ENCODE measurements at regions not wholly inside any gene's neighbourhood (a gene's known extent, or its start where the extent isn't known, plus 50 kb on each side); places are given as distances from the start of the nearest gene placed in this dataset.
"Not testable (repeated sequence)": the region's sequence is repeated elsewhere in the genome, so short reads cannot be mapped to it uniquely, and the experiment has no call there.

GRCh38 chr1:119209596-119210295 is 69.3 kb upstream of the WARS2 start:
- TF ChIP-seq CTCF (IDR thresholded peaks at IDR 0.05): no peak
- no peak overlapping the region for H2AFZ ChIP-seq

GRCh38 chr1:119210296-119210649 is 69.8 kb upstream of the WARS2 start:
- H3K36me3 ChIP-seq (ENCODE audit: control insufficient read depth, insufficient read depth, low read length): no peaks in the 10 kb centered on the region
- TF ChIP-seq CTCF (IDR thresholded peaks at IDR 0.05): no peak
- no peaks in the 10 kb centered on the region for H3K27me3 ChIP-seq (ENCODE audit: control insufficient read depth, insufficient read depth, low read length)
- H3K4me1 ChIP-seq: no peaks in the 10 kb centered on the region
- H3K27ac ChIP-seq: no peak overlapping the region
- no peak overlapping the region for H3K9ac ChIP-seq
- H3K79me2 ChIP-seq: no peaks in the 10 kb centered on the region
- no peaks in the 10 kb centered on the region for H3K9me3 ChIP-seq (ENCODE audit: control insufficient read depth, low read length)
- no peak overlapping the region for H3K4me2 ChIP-seq (ENCODE audit: low read length)
- no peak overlapping the region for H2AFZ ChIP-seq
- H3K4me3 ChIP-seq (ENCODE audit: low read depth, low read length): no peak overlapping the region

More at GRCh38 chr1:119209596-119210295, 69.3 kb upstream of the WARS2 start:
- no peak overlapping the region for H3K4me3 ChIP-seq (ENCODE audit: low read depth, low read length)
- H3K27ac ChIP-seq: no peak overlapping the region
- H3K27me3 ChIP-seq (ENCODE audit: control insufficient read depth, insufficient read depth, low read length): no peaks in the 10 kb centered on the region
- H3K9ac ChIP-seq: no peak overlapping the region
- no peaks in the 10 kb centered on the region for H3K4me1 ChIP-seq
- H3K36me3 ChIP-seq (ENCODE audit: control insufficient read depth, insufficient read depth, low read length): no peaks in the 10 kb centered on the region
- H3K4me2 ChIP-seq (ENCODE audit: low read length): no peak overlapping the region
- H3K79me2 ChIP-seq: no peaks in the 10 kb centered on the region
- H3K9me3 ChIP-seq (ENCODE audit: control insufficient read depth, low read length): no peaks in the 10 kb centered on the region

GRCh38 chr1:119213213-119213612 is 72.8 kb upstream of the WARS2 start:
- H3K4me3 ChIP-seq (ENCODE audit: low read depth, low read length); H3K9ac ChIP-seq; H3K9me3 ChIP-seq (ENCODE audit: control insufficient read depth, low read length); H3K79me2 ChIP-seq; H3K4me1 ChIP-seq; H2AFZ ChIP-seq; H3K27me3 ChIP-seq (ENCODE audit: control insufficient read depth, insufficient read depth, low read length); H3K27ac ChIP-seq; H3K4me2 ChIP-seq (ENCODE audit: low read length); H3K36me3 ChIP-seq (ENCODE audit: control insufficient read depth, insufficient read depth, low read length): not testable (repeated sequence)

- H3K79me2 ChIP-seq; H3K9ac ChIP-seq; H3K36me3 ChIP-seq (ENCODE audit: control insufficient read depth, insufficient read depth, low read length); H3K27me3 ChIP-seq (ENCODE audit: control insufficient read depth, insufficient read depth, low read length); H3K27ac ChIP-seq; H3K4me2 ChIP-seq (ENCODE audit: low read length); H3K9me3 ChIP-seq (ENCODE audit: control insufficient read depth, low read length); H3K4me1 ChIP-seq; H3K4me3 ChIP-seq (ENCODE audit: low read depth, low read length); H2AFZ ChIP-seq: not testable (repeated sequence)
These were observed 74.5 kb upstream of the WARS2 start for GRCh38 chr1:119214961-119215360.

- TF ChIP-seq CTCF (IDR thresholded peaks at IDR 0.05): no peak
- Histone ChIP-seq H3K9me3 (ENCODE audit: control insufficient read depth, low read length) (no peaks in the 10 kb centered on the region), H3K27me3 (ENCODE audit: control insufficient read depth, insufficient read depth, low read length) (no peaks in the 10 kb centered on the region), H3K4me3 (ENCODE audit: low read depth, low read length) (no peak overlapping the region), H3K27ac (no peak overlapping the region), H2AFZ (no peak overlapping the region), H3K79me2 (no peaks in the 10 kb centered on the region), H3K36me3 (ENCODE audit: control insufficient read depth, insufficient read depth, low read length) (no peaks in the 10 kb centered on the region), H3K9ac (no peak overlapping the region), H3K4me1 (no peaks in the 10 kb centered on the region), H3K4me2 (ENCODE audit: low read length) (no peak overlapping the region)
These were observed 76.9 kb upstream of the WARS2 start for GRCh38 chr1:119217309-119217828.

GRCh38 chr1:119219711-119220110 is 79.3 kb upstream of the WARS2 start:
- no peaks in the 10 kb centered on the region for H3K9me3 ChIP-seq (ENCODE audit: control insufficient read depth, low read length)
- no peak for TF ChIP-seq CTCF (IDR thresholded peaks at IDR 0.05)
- no peak overlapping the region for H2AFZ ChIP-seq
- H3K4me3 ChIP-seq (ENCODE audit: low read depth, low read length): no peak overlapping the region
- no peak overlapping the region for H3K4me2 ChIP-seq (ENCODE audit: low read length)
- no peaks in the 10 kb centered on the region for H3K27me3 ChIP-seq (ENCODE audit: control insufficient read depth, insufficient read depth, low read length)
- no peak overlapping the region for H3K27ac ChIP-seq
- no peak overlapping the region for H3K9ac ChIP-seq
- H3K36me3 ChIP-seq (ENCODE audit: control insufficient read depth, insufficient read depth, low read length): no peaks in the 10 kb centered on the region
- no peaks in the 10 kb centered on the region for H3K4me1 ChIP-seq
- no peaks in the 10 kb centered on the region for H3K79me2 ChIP-seq

All from parathyroid adenoma (tissue), 2 donors.